Skin epidermis (tissue), 12 donors: ENCODE measurements at regions not wholly inside any gene's neighbourhood (a gene's known extent, or its start where the extent isn't known, plus 50 kb on each side); places are given as distances from the start of the nearest gene placed in this dataset.
"Not testable (repeated sequence)": the region's sequence is repeated elsewhere in the genome, so short reads cannot be mapped to it uniquely, and the experiment has no call there.

Experiments
- H3K27ac ChIP-seq, 21 experiments: fragments of 200-600 bp; sonication (generic) in 11 of 21; one replicate each; pipeline ENCODE4 v1.5.0; 2020; ENCODE audit warnings: mild to moderate bottlenecking in 3 of 21, inconsistent platforms in 2 of 21, moderate library complexity in 2 of 21
- H3K4me3 ChIP-seq, 7 experiments: fragments of 200-600 bp; sonication (generic) in 2 of 7; one replicate each; pipeline ENCODE4 v1.5.0; 2020; ENCODE audit warnings: inconsistent platforms in 2 of 7, mild to moderate bottlenecking in 2 of 7, moderate library complexity in 1 of 7

DNA sequence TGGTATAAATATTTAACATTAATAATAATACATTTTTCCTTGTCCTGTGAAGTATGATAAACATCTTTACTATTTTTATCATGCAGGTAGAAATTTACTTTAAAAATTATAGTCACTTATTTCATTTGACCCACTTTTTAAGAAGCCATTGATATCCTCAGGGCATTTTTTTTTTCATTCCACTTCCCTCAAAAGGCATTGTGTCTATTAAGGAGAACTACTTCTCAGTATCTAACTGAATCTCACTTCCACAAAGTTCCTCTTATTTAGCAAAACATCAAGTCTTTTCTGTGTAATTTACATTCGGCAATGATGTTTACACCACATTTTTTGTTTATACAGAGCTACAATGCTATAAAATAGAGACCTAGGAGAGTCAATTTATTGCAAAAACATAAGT is 388.2 kb upstream of the AKR1E2 start:
- Histone ChIP-seq H3K4me3 (no peak overlapping the region), H3K27ac (no peak overlapping the region)

GRCh38 chr10:4437061-4437460 is 388.9 kb upstream of the AKR1E2 start:
- Histone ChIP-seq H3K4me3 (no peak overlapping the region), H3K27ac (no peak overlapping the region)

GRCh38 chr10:4436103-4436502 is 389.9 kb upstream of the AKR1E2 start:
- Histone ChIP-seq H3K4me3 (no peak overlapping the region), H3K27ac (no peak overlapping the region)

- H3K27ac ChIP-seq: no peak overlapping the region
- no peak overlapping the region for H3K4me3 ChIP-seq
Observed at GRCh38 chr10:4434516-4435071, 391.4 kb upstream of the AKR1E2 start.

- Histone ChIP-seq H3K4me3 (no peak overlapping the region), H3K27ac (no peak overlapping the region)
Observed at GRCh38 chr10:4434105-4434504, 391.9 kb upstream of the AKR1E2 start.

GRCh38 chr10:4431114-4431863 is 394.7 kb upstream of the AKR1E2 start:
- H3K27ac ChIP-seq: no peak overlapping the region
- no peak overlapping the region for H3K4me3 ChIP-seq

- Histone ChIP-seq H3K4me3 (no peak overlapping the region), H3K27ac (no peak overlapping the region)
Observed at GRCh38 chr10:4429571-4429970, 396.4 kb upstream of the AKR1E2 start.

GRCh38 chr10:4427532-4427931 is 398.5 kb upstream of the AKR1E2 start:
- Histone ChIP-seq H3K27ac (peak overlapping the region in 2 of 21 experiments; percentile 2 to 40), H3K4me3 (no peak overlapping the region)

- H3K4me3 ChIP-seq: no peak overlapping the region
- H3K27ac ChIP-seq: peak overlapping the region in 2 of 21 experiments; percentile 2 to 40
Observed at GRCh38 chr10:4426866-4427265, 399.1 kb upstream of the AKR1E2 start.

GRCh38 chr10:4409319-4409718 is 416.7 kb upstream of the AKR1E2 start:
- H3K27ac ChIP-seq: no peak overlapping the region
- no peak overlapping the region for H3K4me3 ChIP-seq

DNA sequence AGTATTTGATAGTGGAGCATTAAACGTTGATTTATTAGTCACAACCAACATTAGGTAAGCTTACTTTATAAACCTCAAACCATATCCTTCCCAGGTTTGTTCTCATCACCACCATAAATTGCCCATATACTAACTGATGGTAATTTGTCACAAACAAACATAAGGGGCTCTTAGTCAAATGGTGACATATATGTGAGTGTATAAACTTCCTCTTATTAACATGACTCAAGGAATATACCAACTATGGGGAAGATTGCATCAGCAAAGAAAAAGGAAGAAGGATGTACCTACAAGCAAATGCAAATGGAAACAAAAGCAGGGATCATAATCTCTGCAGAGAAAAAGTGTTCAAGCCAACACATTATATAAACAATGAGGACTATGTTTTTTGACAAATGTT is 418.2 kb upstream of the AKR1E2 start:
- Histone ChIP-seq H3K27ac (no peak overlapping the region), H3K4me3 (no peak overlapping the region)

DNA sequence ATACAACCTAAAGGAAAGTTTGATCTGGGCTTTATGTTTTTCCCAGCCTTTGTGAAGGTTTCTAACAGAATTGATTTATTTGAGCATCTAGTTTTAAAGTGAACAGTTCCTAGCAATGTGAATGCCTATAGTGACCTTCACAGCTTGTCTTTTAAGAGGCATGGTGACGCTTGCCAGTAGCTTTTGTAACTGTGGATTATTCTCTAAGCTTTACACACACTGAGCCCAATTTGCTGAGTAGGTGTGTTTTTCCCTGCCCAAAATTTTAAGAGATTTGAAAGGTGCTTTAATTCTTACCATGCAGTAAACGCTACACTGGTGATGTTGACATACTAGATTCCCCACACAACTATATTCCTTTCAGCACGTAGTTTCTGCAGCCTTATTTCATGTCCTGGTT is 420.2 kb upstream of the AKR1E2 start:
- Histone ChIP-seq H3K4me3 (no peak overlapping the region), H3K27ac (no peak overlapping the region)

GRCh38 chr10:4403638-4404252 is 422.3 kb upstream of the AKR1E2 start:
- H3K27ac ChIP-seq: no peak overlapping the region
- no peak overlapping the region for H3K4me3 ChIP-seq

DNA sequence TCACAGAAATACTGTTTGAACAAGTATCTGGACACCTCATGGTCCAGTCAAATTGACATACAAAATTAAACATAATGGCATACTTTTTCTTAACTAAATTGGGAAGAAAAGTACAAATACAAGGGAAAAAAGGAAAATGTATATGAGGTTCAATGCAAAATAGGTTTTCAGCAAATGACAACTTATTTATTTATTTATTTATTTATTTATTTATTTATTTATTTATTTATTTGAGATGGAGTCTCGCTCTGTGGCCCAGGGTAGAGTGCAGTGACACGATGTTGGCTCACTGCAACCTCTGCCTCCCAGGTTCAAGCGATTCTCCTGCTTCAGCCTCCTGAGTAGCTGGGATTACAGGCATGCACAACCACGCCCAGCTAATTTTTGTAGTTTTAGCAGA is 424.9 kb upstream of the AKR1E2 start:
- H3K4me3 ChIP-seq, H3K27ac ChIP-seq: not testable (repeated sequence)

- H3K27ac ChIP-seq: no peak overlapping the region
- no peak overlapping the region for H3K4me3 ChIP-seq
Observed at GRCh38 chr10:4399556-4399955, 426.5 kb upstream of the AKR1E2 start.

GRCh38 chr10:4398602-4399001 is 427.4 kb upstream of the AKR1E2 start:
- H3K27ac ChIP-seq: no peak overlapping the region

DNA sequence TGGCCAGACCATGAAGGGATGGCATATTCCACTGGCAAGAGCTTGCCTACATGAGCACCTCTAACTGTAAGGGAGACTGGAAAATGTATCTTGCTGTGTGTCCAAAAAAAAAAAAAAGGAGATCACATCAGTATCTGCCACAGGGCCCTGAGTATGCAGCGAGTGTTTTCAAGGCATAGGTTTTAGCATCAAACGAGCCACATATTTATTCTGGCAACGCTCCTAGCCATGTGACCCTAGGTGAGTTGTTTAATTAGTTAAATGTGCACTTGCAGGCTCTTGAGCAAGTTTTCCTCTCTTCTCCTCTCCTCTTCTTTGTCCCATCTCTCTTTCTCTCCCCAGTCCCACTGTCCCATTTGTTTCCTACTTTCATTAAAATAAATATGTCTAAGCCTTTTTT is 428.7 kb upstream of the AKR1E2 start:
- H3K27ac ChIP-seq: no peak overlapping the region

More at GRCh38 chr10:4398602-4399001, 427.4 kb upstream of the AKR1E2 start:
- H3K4me3 ChIP-seq: no peak overlapping the region

GRCh38 chr10:4396401-4397283 is 429.4 kb upstream of the AKR1E2 start:
- H3K27ac ChIP-seq: no peak overlapping the region

More for the DNA sequence above, 428.7 kb upstream of the AKR1E2 start:
- H3K4me3 ChIP-seq: no peak overlapping the region

DNA sequence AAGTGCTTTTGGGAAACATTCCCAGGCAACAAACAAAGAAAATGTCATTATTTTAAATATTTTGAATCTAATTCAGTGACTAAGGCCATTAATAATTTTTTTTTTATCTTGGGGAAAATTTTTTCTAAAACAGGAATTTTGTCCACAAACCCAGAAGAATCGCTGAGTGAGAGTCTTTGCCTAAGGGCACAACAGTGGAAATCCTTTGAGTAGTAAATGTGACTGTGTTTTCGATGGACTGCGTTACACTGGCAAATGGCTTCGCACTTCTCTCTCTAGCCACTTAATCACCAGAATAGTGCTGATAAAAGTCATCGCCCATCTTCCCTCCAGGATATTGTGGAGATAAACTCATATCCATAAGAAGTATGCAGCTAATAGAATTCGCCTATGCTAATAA is 430.3 kb upstream of the AKR1E2 start:
- Histone ChIP-seq H3K4me3 (no peak overlapping the region), H3K27ac (no peak overlapping the region)

More at GRCh38 chr10:4396401-4397283, 429.4 kb upstream of the AKR1E2 start:
- H3K4me3 ChIP-seq: no peak overlapping the region

DNA sequence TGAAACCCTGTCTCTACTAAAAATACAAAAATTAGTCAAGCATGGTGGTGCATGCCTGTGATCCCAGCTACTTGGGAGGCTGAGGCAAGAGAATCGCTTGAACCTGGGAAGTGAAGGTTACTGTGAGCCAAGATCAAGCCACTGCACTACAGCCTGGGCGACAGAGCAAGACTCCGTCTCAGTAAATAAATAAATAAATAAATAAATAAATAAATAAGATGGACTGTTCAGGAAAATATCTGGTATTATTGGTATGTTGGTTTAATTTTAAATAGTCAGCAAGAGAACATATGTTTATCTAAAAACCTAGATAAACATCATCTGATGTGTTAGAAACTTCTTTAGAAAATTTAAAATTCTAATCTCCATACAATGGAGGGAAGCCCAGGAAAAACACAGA is 431.6 kb upstream of the AKR1E2 start:
- not testable (repeated sequence) for H3K27ac ChIP-seq, H3K4me3 ChIP-seq
